ENCODE measurements at regions not wholly inside any gene's neighbourhood (a gene's known extent, or its start where the extent isn't known, plus 50 kb on each side); places are given as distances from the start of the nearest gene placed in this dataset.

- H3K4me3 ChIP-seq (replicated peaks in 1 of 3; ENCODE audit: low read depth in 2 of 3, low read length in 3 of 3), result no peak overlapping the region
- H3K27me3 Mint-ChIP-seq (ENCODE audit: low read depth in 3 of 3), result peaks cover 0 to 4% (median 0%) of the 10 kb centered on the region in 3 donors
- H3K4me1 ChIP-seq (ENCODE audit: control insufficient read depth in 1 of 2, insufficient read depth in 2 of 2, low read length in 2 of 2), result no peaks in the 10 kb centered on the region
- H3K9ac ChIP-seq (ENCODE audit: insufficient read depth, low read length, poor library complexity, severe bottlenecking), result no peak overlapping the region
- no peak overlapping the region for H3K4me2 ChIP-seq (replicated peaks; ENCODE audit: extremely low read depth, low read length, poor library complexity, severe bottlenecking)
- peaks cover 5 to 12% of the 10 kb centered on the region in 2 donors for H3K9me3 ChIP-seq (replicated peaks in 1 of 2; ENCODE audit: control insufficient read depth in 1 of 2, insufficient read depth in 1 of 2, low read length in 2 of 2)
- DNase-seq, result no peak
- H3K36me3 ChIP-seq (replicated peaks in 1 of 2; ENCODE audit: control insufficient read depth in 1 of 2, insufficient read depth in 2 of 2, low read length in 2 of 2), result no peaks in the 10 kb centered on the region
- WGBS (ENCODE audit: insufficient coverage), result 94% methylated on average over 3 of the region's 4 CpGs
- no peak overlapping the region for H2AFZ ChIP-seq (ENCODE audit: insufficient read depth, low read depth, low read length, poor library complexity, severe bottlenecking)
- intact Hi-C loops (cut with micrococcal nuclease), result no loop called here
- H3K27me3 ChIP-seq (ENCODE audit: control insufficient read depth in 2 of 2, insufficient read depth in 2 of 2, low read length in 2 of 2), result no peaks in the 10 kb centered on the region
- H3K27ac Mint-ChIP-seq, result no peak overlapping the region
- no peak for TF ChIP-seq CTCF (IDR thresholded peaks at IDR 0.05)
- H4K20me1 ChIP-seq (ENCODE audit: insufficient read depth, low read length), result no peaks in the 10 kb centered on the region
- no peaks in the 10 kb centered on the region for H3K4me1 Mint-ChIP-seq
- peaks cover 3 to 16% (median 7%) of the 10 kb centered on the region in 7 donors for H3K9me3 Mint-ChIP-seq
- no peak overlapping the region for H3K27ac ChIP-seq (ENCODE audit: low read depth in 1 of 2, low read length in 2 of 2)
- no peak overlapping the region for H3K4me3 Mint-ChIP-seq
- no peaks in the 10 kb centered on the region for H3K79me2 ChIP-seq (ENCODE audit: insufficient read depth, low read length)
- H3K36me3 Mint-ChIP-seq, result no peaks in the 10 kb centered on the region
Observed at GRCh38 chr10:35813219-35813618, 171.1 kb upstream of the FZD8 start.

- no CpG with 5 or more reads among the region's 1 CpG for WGBS (ENCODE audit: insufficient coverage)
- H3K4me1 Mint-ChIP-seq, result no peaks in the 10 kb centered on the region
- peaks cover 5 to 12% of the 10 kb centered on the region in 2 donors for H3K9me3 ChIP-seq (replicated peaks in 1 of 2; ENCODE audit: control insufficient read depth in 1 of 2, insufficient read depth in 1 of 2, low read length in 2 of 2)
- H3K9me3 Mint-ChIP-seq, result peaks cover 6 to 17% (median 8%) of the 10 kb centered on the region in 7 donors
- H3K36me3 Mint-ChIP-seq, result no peaks in the 10 kb centered on the region
- peaks cover 0 to 4% (median 0%) of the 10 kb centered on the region in 3 donors for H3K27me3 Mint-ChIP-seq (ENCODE audit: low read depth in 3 of 3)
- no peak overlapping the region for H3K9ac ChIP-seq (ENCODE audit: insufficient read depth, low read length, poor library complexity, severe bottlenecking)
- no peaks in the 10 kb centered on the region for H3K79me2 ChIP-seq (ENCODE audit: insufficient read depth, low read length)
- H2AFZ ChIP-seq (ENCODE audit: insufficient read depth, low read depth, low read length, poor library complexity, severe bottlenecking), result no peak overlapping the region
- H3K4me3 Mint-ChIP-seq, result no peak overlapping the region
- H3K4me3 ChIP-seq (replicated peaks in 1 of 3; ENCODE audit: low read depth in 2 of 3, low read length in 3 of 3), result no peak overlapping the region
- no peak overlapping the region for H3K4me2 ChIP-seq (replicated peaks; ENCODE audit: extremely low read depth, low read length, poor library complexity, severe bottlenecking)
- no peaks in the 10 kb centered on the region for H4K20me1 ChIP-seq (ENCODE audit: insufficient read depth, low read length)
- no peak overlapping the region for H3K27ac ChIP-seq (ENCODE audit: low read depth in 1 of 2, low read length in 2 of 2)
- H3K27ac Mint-ChIP-seq, result no peak overlapping the region
- TF ChIP-seq CTCF (IDR thresholded peaks at IDR 0.05), result no peak
- H3K4me1 ChIP-seq (ENCODE audit: control insufficient read depth in 1 of 2, insufficient read depth in 2 of 2, low read length in 2 of 2), result no peaks in the 10 kb centered on the region
- H3K36me3 ChIP-seq (replicated peaks in 1 of 2; ENCODE audit: control insufficient read depth in 1 of 2, insufficient read depth in 2 of 2, low read length in 2 of 2), result no peaks in the 10 kb centered on the region
- intact Hi-C loops (cut with micrococcal nuclease), result no loop called here
- DNase-seq, result no peak
- no peaks in the 10 kb centered on the region for H3K27me3 ChIP-seq (ENCODE audit: control insufficient read depth in 2 of 2, insufficient read depth in 2 of 2, low read length in 2 of 2)
Observed at GRCh38 chr10:35808344-35808743, 166.2 kb upstream of the FZD8 start.
